ENCODE measurements at regions not wholly inside any gene's neighbourhood (a gene's known extent, or its start where the extent isn't known, plus 50 kb on each side); places are given as distances from the start of the nearest gene placed in this dataset.
"Not testable (repeated sequence)": the region's sequence is repeated elsewhere in the genome, so short reads cannot be mapped to it uniquely, and the experiment has no call there.

- H3K36me3 ChIP-seq (ENCODE audit: insufficient read depth, low read length); H3K9me3 Mint-ChIP-seq; H3K27me3 ChIP-seq (ENCODE audit: insufficient read depth, low read length, poor library complexity, severe bottlenecking); POLR2A ChIA-PET; H3K4me1 ChIP-seq (ENCODE audit: insufficient read depth, low read length); H3K27ac ChIP-seq (ENCODE audit: low read depth, low read length); CTCF ChIA-PET; H3K4me3 ChIP-seq (ENCODE audit: low read length); H3K27ac Mint-ChIP-seq; H3K4me1 Mint-ChIP-seq; DNase-seq; H3K4me3 Mint-ChIP-seq; H3K36me3 Mint-ChIP-seq; H3K9me3 ChIP-seq (ENCODE audit: low read length); H3K27me3 Mint-ChIP-seq: not testable (repeated sequence)
Measured at GRCh38 chrX:92081250-92081649, 302.1 kb downstream of the PCDH11X start.

DNA sequence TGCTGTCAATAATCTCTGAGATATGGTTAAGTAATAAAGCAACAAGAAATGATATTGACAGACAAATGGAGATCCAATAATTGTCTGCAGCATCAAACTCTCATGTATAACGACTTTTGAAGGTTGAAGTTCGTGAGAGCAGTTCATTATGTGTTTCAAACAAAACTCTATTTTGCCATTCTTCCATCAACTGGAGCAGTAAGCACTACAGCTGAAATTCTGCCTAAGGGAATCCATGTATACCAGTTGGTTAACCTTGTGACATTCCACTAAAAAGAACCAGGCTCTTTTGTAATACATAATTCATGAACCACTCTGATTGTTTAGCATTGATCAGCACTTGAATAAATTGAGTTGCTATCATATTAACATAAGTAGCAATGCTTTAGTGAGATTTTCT, 311.6 kb downstream of the PCDH11X start:
- H3K27ac Mint-ChIP-seq; H3K4me3 Mint-ChIP-seq; POLR2A ChIA-PET; H3K4me3 ChIP-seq (ENCODE audit: low read length); CTCF ChIA-PET; DNase-seq; H3K36me3 Mint-ChIP-seq; H3K27ac ChIP-seq (ENCODE audit: low read depth, low read length); H3K27me3 Mint-ChIP-seq; H3K9me3 ChIP-seq (ENCODE audit: low read length); H3K27me3 ChIP-seq (ENCODE audit: insufficient read depth, low read length, poor library complexity, severe bottlenecking); H3K36me3 ChIP-seq (ENCODE audit: insufficient read depth, low read length); H3K9me3 Mint-ChIP-seq; H3K4me1 ChIP-seq (ENCODE audit: insufficient read depth, low read length); H3K4me1 Mint-ChIP-seq: not testable (repeated sequence)

- not testable (repeated sequence) for H3K4me1 Mint-ChIP-seq
Measured at GRCh38 chrX:92098136-92098535, 319.0 kb downstream of the PCDH11X start.

GRCh38 chrX:92100095-92100494, 320.9 kb downstream of the PCDH11X start:
- CTCF ChIA-PET; H3K4me3 ChIP-seq (ENCODE audit: low read length); H3K27me3 ChIP-seq (ENCODE audit: insufficient read depth, low read length, poor library complexity, severe bottlenecking); H3K4me1 ChIP-seq (ENCODE audit: insufficient read depth, low read length); H3K36me3 Mint-ChIP-seq; H3K27ac Mint-ChIP-seq; H3K9me3 Mint-ChIP-seq; H3K36me3 ChIP-seq (ENCODE audit: insufficient read depth, low read length); POLR2A ChIA-PET; DNase-seq; H3K27me3 Mint-ChIP-seq; H3K9me3 ChIP-seq (ENCODE audit: low read length); H3K27ac ChIP-seq (ENCODE audit: low read depth, low read length); H3K4me1 Mint-ChIP-seq; H3K4me3 Mint-ChIP-seq: not testable (repeated sequence)

More at GRCh38 chrX:92098136-92098535, 319.0 kb downstream of the PCDH11X start:
- H3K4me3 Mint-ChIP-seq; POLR2A ChIA-PET; H3K36me3 Mint-ChIP-seq; H3K27ac Mint-ChIP-seq; H3K27me3 Mint-ChIP-seq; H3K36me3 ChIP-seq (ENCODE audit: insufficient read depth, low read length); H3K27me3 ChIP-seq (ENCODE audit: insufficient read depth, low read length, poor library complexity, severe bottlenecking); H3K9me3 Mint-ChIP-seq; H3K4me3 ChIP-seq (ENCODE audit: low read length); H3K9me3 ChIP-seq (ENCODE audit: low read length); CTCF ChIA-PET; H3K27ac ChIP-seq (ENCODE audit: low read depth, low read length); H3K4me1 ChIP-seq (ENCODE audit: insufficient read depth, low read length); DNase-seq: not testable (repeated sequence)

DNA sequence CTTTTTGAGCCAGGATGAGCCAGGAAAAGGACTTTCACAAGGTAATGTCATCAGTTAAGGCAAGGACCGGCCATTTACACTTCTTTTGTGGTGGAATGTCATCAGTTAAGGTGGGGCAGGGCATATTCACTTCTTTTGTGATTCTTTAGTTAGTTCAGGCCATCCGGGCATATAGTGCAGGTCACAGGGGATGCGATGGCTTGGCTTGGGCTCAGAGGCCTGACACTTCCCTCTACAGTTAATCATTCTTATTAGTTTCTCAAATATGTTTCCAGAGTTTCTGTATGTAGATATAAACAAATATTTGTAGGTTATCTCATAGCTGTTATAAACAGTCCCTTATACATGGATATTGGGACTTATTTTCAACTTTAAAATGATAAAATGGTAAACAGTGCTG, 326.5 kb downstream of the PCDH11X start:
- H3K27me3 ChIP-seq (ENCODE audit: insufficient read depth, low read length, poor library complexity, severe bottlenecking); DNase-seq; POLR2A ChIA-PET; H3K4me1 Mint-ChIP-seq; H3K9me3 ChIP-seq (ENCODE audit: low read length); H3K4me3 ChIP-seq (ENCODE audit: low read length); CTCF ChIA-PET; H3K36me3 ChIP-seq (ENCODE audit: insufficient read depth, low read length); H3K4me3 Mint-ChIP-seq; H3K9me3 Mint-ChIP-seq; H3K36me3 Mint-ChIP-seq; H3K27ac Mint-ChIP-seq; H3K27me3 Mint-ChIP-seq; H3K27ac ChIP-seq (ENCODE audit: low read depth, low read length); H3K4me1 ChIP-seq (ENCODE audit: insufficient read depth, low read length): not testable (repeated sequence)

DNA sequence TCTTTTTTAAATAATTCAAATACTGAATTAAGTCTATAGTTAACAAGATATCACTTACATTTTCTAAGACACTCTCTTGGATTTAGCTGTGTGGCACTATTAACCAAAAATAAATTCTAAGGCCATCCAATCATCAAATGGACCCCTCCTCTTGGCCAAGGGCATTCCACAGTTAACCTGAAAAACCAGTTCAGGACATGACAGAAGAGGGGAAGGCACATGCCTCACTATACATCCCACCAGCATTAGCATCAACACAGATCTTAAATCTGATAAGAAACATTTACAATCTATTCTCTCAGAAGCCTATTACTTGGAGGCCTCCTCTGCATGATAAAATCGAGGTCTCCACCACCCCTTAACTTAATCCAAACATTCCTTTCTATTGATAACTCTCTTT, 327.5 kb downstream of the PCDH11X start:
- H3K4me1 ChIP-seq (ENCODE audit: insufficient read depth, low read length); H3K36me3 ChIP-seq (ENCODE audit: insufficient read depth, low read length); DNase-seq; H3K4me1 Mint-ChIP-seq; H3K4me3 ChIP-seq (ENCODE audit: low read length); H3K27ac ChIP-seq (ENCODE audit: low read depth, low read length); POLR2A ChIA-PET; H3K9me3 Mint-ChIP-seq; H3K36me3 Mint-ChIP-seq; CTCF ChIA-PET; H3K27ac Mint-ChIP-seq; H3K27me3 Mint-ChIP-seq; H3K27me3 ChIP-seq (ENCODE audit: insufficient read depth, low read length, poor library complexity, severe bottlenecking); H3K9me3 ChIP-seq (ENCODE audit: low read length); H3K4me3 Mint-ChIP-seq: not testable (repeated sequence)

DNA sequence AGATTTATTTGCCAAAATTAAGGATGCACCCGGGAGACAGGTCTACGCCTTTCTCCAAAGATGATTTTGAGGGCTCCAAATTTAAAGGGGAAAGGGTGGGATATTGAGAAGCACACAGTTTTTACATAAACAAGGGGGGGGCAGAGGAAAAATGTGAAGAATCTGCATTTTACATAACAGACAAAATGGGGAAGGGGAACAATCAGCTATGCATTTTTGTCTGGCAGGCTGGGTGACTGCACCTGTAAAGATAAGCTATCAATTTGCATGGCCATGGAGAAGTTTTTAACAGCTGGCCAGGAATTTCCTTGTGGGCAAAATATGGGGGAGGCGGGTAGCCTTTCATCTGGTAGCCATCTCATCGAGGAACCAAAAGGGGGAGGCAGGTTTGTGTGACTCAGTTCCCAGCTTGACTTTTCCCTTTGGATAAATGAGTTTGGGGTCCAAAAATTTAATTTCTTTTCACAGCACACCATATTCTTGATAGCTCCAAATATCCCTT, 331.3 kb downstream of the PCDH11X start:
- H3K9me3 ChIP-seq (ENCODE audit: low read length); CTCF ChIA-PET; H3K27me3 ChIP-seq (ENCODE audit: insufficient read depth, low read length, poor library complexity, severe bottlenecking); H3K4me3 Mint-ChIP-seq; H3K36me3 ChIP-seq (ENCODE audit: insufficient read depth, low read length); H3K27ac ChIP-seq (ENCODE audit: low read depth, low read length); H3K9me3 Mint-ChIP-seq; POLR2A ChIA-PET; H3K4me1 Mint-ChIP-seq; H3K27ac Mint-ChIP-seq; H3K4me1 ChIP-seq (ENCODE audit: insufficient read depth, low read length); H3K4me3 ChIP-seq (ENCODE audit: low read length); H3K36me3 Mint-ChIP-seq; H3K27me3 Mint-ChIP-seq; DNase-seq: not testable (repeated sequence)

GRCh38 chrX:92117701-92118100, 338.5 kb downstream of the PCDH11X start:
- H3K4me3 ChIP-seq (ENCODE audit: low read length); H3K27ac ChIP-seq (ENCODE audit: low read depth, low read length); H3K27me3 ChIP-seq (ENCODE audit: insufficient read depth, low read length, poor library complexity, severe bottlenecking); H3K9me3 ChIP-seq (ENCODE audit: low read length); H3K36me3 ChIP-seq (ENCODE audit: insufficient read depth, low read length); H3K27me3 Mint-ChIP-seq; POLR2A ChIA-PET; H3K4me1 Mint-ChIP-seq; H3K4me3 Mint-ChIP-seq; H3K9me3 Mint-ChIP-seq; CTCF ChIA-PET; H3K36me3 Mint-ChIP-seq; H3K27ac Mint-ChIP-seq; DNase-seq; H3K4me1 ChIP-seq (ENCODE audit: insufficient read depth, low read length): not testable (repeated sequence)

DNA sequence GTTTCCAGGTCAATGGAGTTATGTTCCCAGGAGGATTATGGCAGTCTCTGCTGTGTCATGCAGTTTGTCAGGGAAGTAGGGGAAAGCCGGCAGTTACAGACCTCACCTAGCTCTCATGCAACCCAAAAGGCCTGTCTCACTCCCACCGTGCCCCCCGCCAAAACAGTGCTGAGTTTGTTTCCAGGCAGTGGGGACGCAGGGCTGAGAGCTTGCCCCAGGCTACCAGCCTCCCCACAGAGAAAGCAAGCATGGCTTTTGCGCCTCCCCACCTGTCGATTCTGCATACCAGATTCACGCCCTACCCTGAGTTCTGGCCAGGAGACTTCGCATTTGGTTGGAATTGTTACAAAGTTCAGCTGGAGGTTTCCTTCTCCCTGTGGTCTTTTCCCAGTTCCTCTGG, 383.9 kb downstream of the PCDH11X start:
- H3K27ac Mint-ChIP-seq; H3K27me3 Mint-ChIP-seq; H3K4me3 ChIP-seq (ENCODE audit: low read length); POLR2A ChIA-PET; H3K9me3 Mint-ChIP-seq; H3K36me3 ChIP-seq (ENCODE audit: insufficient read depth, low read length); H3K27ac ChIP-seq (ENCODE audit: low read depth, low read length); H3K9me3 ChIP-seq (ENCODE audit: low read length); H3K36me3 Mint-ChIP-seq; H3K4me1 Mint-ChIP-seq; DNase-seq; H3K4me1 ChIP-seq (ENCODE audit: insufficient read depth, low read length); H3K4me3 Mint-ChIP-seq; H3K27me3 ChIP-seq (ENCODE audit: insufficient read depth, low read length, poor library complexity, severe bottlenecking); CTCF ChIA-PET: not testable (repeated sequence)
